ENCODE measurements at regions not wholly inside any gene's neighbourhood (a gene's known extent, or its start where the extent isn't known, plus 50 kb on each side); places are given as distances from the start of the nearest gene placed in this dataset.

DNA sequence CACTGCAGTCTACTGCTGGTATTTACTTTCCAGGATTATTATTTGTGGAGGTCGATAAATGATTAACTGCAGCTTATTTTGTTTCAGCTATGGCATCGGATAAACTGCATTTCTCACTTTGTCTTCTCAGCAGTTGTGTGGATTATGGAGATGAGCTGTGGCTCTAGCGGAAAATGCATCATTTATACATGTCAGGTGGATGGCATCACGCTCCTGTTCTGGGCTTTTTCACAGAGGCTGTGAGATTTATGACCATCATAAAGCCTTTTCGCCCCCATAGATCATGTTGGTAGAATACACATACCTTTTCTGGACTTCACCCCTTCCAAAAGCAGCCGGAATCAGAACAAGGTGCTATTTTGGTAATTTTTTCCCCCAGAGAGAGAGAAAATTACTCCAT is 118.8 kb upstream of the MAGEB18 start:
- TF ChIP-seq CTCF (IDR thresholded peaks at IDR 0.05; ENCODE audit: poor library complexity, severe bottlenecking) = no peak
- no peak for TF ChIP-seq EZH2 (IDR thresholded peaks at IDR 0.05; ENCODE audit: borderline replicate concordance, insufficient read depth, low read length, poor library complexity, severe bottlenecking)
- TF ChIP-seq POLR2AphosphoS5 (IDR thresholded peaks at IDR 0.05) = no peak
- no peak for TF ChIP-seq EP300 (conservative IDR thresholded peaks at IDR 0.05; ENCODE audit: poor library complexity, severe bottlenecking)
- no peak for TF ChIP-seq RAD21 (conservative IDR thresholded peaks at IDR 0.05)
- no peak for TF ChIP-seq TAF1 (IDR thresholded peaks at IDR 0.05; ENCODE audit: low read depth)
- TF ChIP-seq, protein P1, sequence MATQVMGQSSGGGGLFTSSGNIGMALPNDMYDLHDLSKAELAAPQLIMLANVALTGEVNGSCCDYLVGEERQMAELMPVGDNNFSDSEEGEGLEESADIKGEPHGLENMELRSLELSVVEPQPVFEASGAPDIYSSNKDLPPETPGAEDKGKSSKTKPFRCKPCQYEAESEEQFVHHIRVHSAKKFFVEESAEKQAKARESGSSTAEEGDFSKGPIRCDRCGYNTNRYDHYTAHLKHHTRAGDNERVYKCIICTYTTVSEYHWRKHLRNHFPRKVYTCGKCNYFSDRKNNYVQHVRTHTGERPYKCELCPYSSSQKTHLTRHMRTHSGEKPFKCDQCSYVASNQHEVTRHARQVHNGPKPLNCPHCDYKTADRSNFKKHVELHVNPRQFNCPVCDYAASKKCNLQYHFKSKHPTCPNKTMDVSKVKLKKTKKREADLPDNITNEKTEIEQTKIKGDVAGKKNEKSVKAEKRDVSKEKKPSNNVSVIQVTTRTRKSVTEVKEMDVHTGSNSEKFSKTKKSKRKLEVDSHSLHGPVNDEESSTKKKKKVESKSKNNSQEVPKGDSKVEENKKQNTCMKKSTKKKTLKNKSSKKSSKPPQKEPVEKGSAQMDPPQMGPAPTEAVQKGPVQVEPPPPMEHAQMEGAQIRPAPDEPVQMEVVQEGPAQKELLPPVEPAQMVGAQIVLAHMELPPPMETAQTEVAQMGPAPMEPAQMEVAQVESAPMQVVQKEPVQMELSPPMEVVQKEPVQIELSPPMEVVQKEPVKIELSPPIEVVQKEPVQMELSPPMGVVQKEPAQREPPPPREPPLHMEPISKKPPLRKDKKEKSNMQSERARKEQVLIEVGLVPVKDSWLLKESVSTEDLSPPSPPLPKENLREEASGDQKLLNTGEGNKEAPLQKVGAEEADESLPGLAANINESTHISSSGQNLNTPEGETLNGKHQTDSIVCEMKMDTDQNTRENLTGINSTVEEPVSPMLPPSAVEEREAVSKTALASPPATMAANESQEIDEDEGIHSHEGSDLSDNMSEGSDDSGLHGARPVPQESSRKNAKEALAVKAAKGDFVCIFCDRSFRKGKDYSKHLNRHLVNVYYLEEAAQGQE (IDR thresholded peaks at IDR 0.05; ENCODE audit: borderline replicate concordance) = no peak
- no peak for TF ChIP-seq MXI1 (conservative IDR thresholded peaks at IDR 0.05; ENCODE audit: poor library complexity, severe bottlenecking)
- TF ChIP-seq SMC3 (conservative IDR thresholded peaks at IDR 0.05; ENCODE audit: poor library complexity) = no peak

Measured in neural cell (in vitro differentiated cells).